Liver (tissue), 3 donors: ENCODE measurements at regions not wholly inside any gene's neighbourhood (a gene's known extent, or its start where the extent isn't known, plus 50 kb on each side); places are given as distances from the start of the nearest gene placed in this dataset.

Experiments
- EGR1 ChIP-seq, 2 donors: IDR thresholded peaks; 2 replicates each; pipeline ENCODE4 v1.6.1; 2016 to 2018; ENCODE audit warnings: antibody characterized with exemption in 2 of 2, low read depth in 2 of 2
- FOXA1 ChIP-seq: IDR thresholded peaks from 2 replicates; pipeline ENCODE4 v1.6.1; 2016; ENCODE audit warnings: antibody characterized with exemption
- GABPA ChIP-seq, 2 donors: IDR thresholded peaks in 1 of 2; conservative IDR thresholded peaks in 1 of 2; 2 replicates each; pipeline ENCODE4 v1.6.1; 2016; ENCODE audit warnings: antibody characterized with exemption in 2 of 2, mild to moderate bottlenecking in 1 of 2, moderate library complexity in 1 of 2
- JUND ChIP-seq, 2 donors: IDR thresholded peaks; 2 replicates each; pipeline ENCODE4 v1.6.1; 2016; ENCODE audit warnings: antibody characterized with exemption in 2 of 2
- NR2F2 ChIP-seq: IDR thresholded peaks from 2 replicates; pipeline ENCODE4 v1.6.1; 2016; ENCODE audit warnings: antibody characterized with exemption
- RAD21 ChIP-seq, 2 donors: IDR thresholded peaks; 2 replicates each; pipeline ENCODE4 v1.6.1; 2016; ENCODE audit warnings: antibody characterized with exemption in 2 of 2, mild to moderate bottlenecking in 2 of 2
- SP1 ChIP-seq: IDR thresholded peaks from 2 replicates; pipeline ENCODE4 v1.6.1; 2018; ENCODE audit warnings: antibody characterized with exemption, mild to moderate bottlenecking
- TAF1 ChIP-seq: conservative IDR thresholded peaks from 2 replicates; pipeline ENCODE4 v1.6.1; 2016; ENCODE audit warnings: antibody characterized with exemption, mild to moderate bottlenecking
- YY1 ChIP-seq: IDR thresholded peaks from 2 replicates; pipeline ENCODE4 v1.6.1; 2016; ENCODE audit warnings: antibody characterized with exemption, mild to moderate bottlenecking
- TF ChIP-seq, protein P1 (sequence below): fragments of 150-350 bp; IDR thresholded peaks from 2 replicates; pipeline ENCODE4 v1.5.1; 2017; ENCODE audit warnings: improper control_type of control experiment, low read depth, low read length; ENCODE audit not compliant: missing input control
- TF ChIP-seq, protein P2 (sequence below): IDR thresholded peaks from 2 replicates; pipeline ENCODE4 v1.6.1; 2016; ENCODE audit warnings: antibody characterized with exemption, mild to moderate bottlenecking
- TF ChIP-seq, protein P3 (sequence below): IDR thresholded peaks from 2 replicates; pipeline ENCODE4 v1.6.1; 2016; ENCODE audit warnings: antibody characterized with exemption
- TF ChIP-seq, protein P4 (sequence below): IDR thresholded peaks from 2 replicates; pipeline ENCODE4 v1.6.1; 2016; ENCODE audit warnings: antibody characterized with exemption
- TF ChIP-seq, protein P5 (sequence below): IDR thresholded peaks from 2 replicates; pipeline ENCODE4 v1.6.1; 2016; ENCODE audit warnings: antibody characterized with exemption
- donor health status: healthy.
- donor health status: healthy.

DNA sequence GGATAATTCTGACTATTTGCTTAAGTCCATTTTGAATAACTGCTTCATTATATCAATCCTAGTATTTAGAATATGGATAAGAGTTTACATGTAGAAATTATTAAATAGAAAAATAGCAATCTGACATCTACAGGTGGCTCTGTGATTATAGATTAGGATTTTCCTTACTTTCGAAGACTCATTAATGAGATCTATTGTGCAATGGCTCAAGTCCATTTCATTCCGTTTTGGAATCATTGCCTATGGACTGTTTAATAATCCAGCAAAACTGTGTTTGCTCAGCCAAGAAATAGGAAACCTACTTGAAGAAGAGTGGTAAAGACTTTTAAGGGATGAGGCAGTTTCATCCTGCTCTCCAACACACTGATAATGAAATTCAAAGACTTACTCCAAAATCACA lies 67.8 kb upstream of the SSTR1 start:
- TF ChIP-seq, protein P1, sequence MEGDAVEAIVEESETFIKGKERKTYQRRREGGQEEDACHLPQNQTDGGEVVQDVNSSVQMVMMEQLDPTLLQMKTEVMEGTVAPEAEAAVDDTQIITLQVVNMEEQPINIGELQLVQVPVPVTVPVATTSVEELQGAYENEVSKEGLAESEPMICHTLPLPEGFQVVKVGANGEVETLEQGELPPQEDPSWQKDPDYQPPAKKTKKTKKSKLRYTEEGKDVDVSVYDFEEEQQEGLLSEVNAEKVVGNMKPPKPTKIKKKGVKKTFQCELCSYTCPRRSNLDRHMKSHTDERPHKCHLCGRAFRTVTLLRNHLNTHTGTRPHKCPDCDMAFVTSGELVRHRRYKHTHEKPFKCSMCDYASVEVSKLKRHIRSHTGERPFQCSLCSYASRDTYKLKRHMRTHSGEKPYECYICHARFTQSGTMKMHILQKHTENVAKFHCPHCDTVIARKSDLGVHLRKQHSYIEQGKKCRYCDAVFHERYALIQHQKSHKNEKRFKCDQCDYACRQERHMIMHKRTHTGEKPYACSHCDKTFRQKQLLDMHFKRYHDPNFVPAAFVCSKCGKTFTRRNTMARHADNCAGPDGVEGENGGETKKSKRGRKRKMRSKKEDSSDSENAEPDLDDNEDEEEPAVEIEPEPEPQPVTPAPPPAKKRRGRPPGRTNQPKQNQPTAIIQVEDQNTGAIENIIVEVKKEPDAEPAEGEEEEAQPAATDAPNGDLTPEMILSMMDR: no peak
- no peak for TF ChIP-seq GABPA (IDR thresholded peaks at IDR 0.05 in 1 of 2, conservative IDR thresholded peaks at IDR 0.05 in 1 of 2)
- TF ChIP-seq, protein P2, sequence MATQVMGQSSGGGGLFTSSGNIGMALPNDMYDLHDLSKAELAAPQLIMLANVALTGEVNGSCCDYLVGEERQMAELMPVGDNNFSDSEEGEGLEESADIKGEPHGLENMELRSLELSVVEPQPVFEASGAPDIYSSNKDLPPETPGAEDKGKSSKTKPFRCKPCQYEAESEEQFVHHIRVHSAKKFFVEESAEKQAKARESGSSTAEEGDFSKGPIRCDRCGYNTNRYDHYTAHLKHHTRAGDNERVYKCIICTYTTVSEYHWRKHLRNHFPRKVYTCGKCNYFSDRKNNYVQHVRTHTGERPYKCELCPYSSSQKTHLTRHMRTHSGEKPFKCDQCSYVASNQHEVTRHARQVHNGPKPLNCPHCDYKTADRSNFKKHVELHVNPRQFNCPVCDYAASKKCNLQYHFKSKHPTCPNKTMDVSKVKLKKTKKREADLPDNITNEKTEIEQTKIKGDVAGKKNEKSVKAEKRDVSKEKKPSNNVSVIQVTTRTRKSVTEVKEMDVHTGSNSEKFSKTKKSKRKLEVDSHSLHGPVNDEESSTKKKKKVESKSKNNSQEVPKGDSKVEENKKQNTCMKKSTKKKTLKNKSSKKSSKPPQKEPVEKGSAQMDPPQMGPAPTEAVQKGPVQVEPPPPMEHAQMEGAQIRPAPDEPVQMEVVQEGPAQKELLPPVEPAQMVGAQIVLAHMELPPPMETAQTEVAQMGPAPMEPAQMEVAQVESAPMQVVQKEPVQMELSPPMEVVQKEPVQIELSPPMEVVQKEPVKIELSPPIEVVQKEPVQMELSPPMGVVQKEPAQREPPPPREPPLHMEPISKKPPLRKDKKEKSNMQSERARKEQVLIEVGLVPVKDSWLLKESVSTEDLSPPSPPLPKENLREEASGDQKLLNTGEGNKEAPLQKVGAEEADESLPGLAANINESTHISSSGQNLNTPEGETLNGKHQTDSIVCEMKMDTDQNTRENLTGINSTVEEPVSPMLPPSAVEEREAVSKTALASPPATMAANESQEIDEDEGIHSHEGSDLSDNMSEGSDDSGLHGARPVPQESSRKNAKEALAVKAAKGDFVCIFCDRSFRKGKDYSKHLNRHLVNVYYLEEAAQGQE: no peak
- TF ChIP-seq NR2F2: no peak
- TF ChIP-seq JUND (IDR thresholded peaks at IDR 0.05): no peak
- TF ChIP-seq RAD21 (IDR thresholded peaks at IDR 0.05): no peak
- TF ChIP-seq, protein P3, sequence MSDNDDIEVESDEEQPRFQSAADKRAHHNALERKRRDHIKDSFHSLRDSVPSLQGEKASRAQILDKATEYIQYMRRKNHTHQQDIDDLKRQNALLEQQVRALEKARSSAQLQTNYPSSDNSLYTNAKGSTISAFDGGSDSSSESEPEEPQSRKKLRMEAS: no peak
- TF ChIP-seq TAF1: no peak
- no peak for TF ChIP-seq YY1
- no peak for TF ChIP-seq EGR1 (IDR thresholded peaks at IDR 0.05; ENCODE audit: low read depth in 2 of 2)
- TF ChIP-seq, protein P4, sequence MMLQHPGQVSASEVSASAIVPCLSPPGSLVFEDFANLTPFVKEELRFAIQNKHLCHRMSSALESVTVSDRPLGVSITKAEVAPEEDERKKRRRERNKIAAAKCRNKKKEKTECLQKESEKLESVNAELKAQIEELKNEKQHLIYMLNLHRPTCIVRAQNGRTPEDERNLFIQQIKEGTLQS: no peak
- TF ChIP-seq FOXA1: no peak
- no peak for TF ChIP-seq SP1
- TF ChIP-seq, protein P5, sequence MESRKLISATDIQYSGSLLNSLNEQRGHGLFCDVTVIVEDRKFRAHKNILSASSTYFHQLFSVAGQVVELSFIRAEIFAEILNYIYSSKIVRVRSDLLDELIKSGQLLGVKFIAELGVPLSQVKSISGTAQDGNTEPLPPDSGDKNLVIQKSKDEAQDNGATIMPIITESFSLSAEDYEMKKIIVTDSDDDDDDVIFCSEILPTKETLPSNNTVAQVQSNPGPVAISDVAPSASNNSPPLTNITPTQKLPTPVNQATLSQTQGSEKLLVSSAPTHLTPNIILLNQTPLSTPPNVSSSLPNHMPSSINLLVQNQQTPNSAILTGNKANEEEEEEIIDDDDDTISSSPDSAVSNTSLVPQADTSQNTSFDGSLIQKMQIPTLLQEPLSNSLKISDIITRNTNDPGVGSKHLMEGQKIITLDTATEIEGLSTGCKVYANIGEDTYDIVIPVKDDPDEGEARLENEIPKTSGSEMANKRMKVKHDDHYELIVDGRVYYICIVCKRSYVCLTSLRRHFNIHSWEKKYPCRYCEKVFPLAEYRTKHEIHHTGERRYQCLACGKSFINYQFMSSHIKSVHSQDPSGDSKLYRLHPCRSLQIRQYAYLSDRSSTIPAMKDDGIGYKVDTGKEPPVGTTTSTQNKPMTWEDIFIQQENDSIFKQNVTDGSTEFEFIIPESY: no peak
